H9 (cell line): ENCODE measurements at regions not wholly inside any gene's neighbourhood (a gene's known extent, or its start where the extent isn't known, plus 50 kb on each side); places are given as distances from the start of the nearest gene placed in this dataset.

Source experiments
- DNase-seq: peaks from one replicate; pipeline ENCODE4 v3.0.0-alpha.2; 2017
- H2AFZ ChIP-seq: one replicate; pipeline ENCODE4 v1.6.1; 2013; ENCODE audit warnings: mild to moderate bottlenecking, low read length, control low read depth, moderate library complexity
- H2AK5ac ChIP-seq: 2 replicates; pipeline ENCODE4 v1.6.1; 2013; ENCODE audit warnings: low read length, control low read depth, mixed read lengths; ENCODE audit not compliant: insufficient read length
- H2BK120ac ChIP-seq: one replicate; pipeline ENCODE4 v1.6.1; 2013; ENCODE audit warnings: low read depth, mild to moderate bottlenecking, low read length, control low read depth, inconsistent platforms; ENCODE audit not compliant: poor library complexity, severe bottlenecking
- H2BK12ac ChIP-seq: 2 replicates; pipeline ENCODE4 v1.6.1; 2013; ENCODE audit warnings: low read length, control low read depth, mixed read lengths, low read depth; ENCODE audit not compliant: insufficient read length
- H2BK15ac ChIP-seq: 2 replicates; pipeline ENCODE4 v1.6.1; 2013; ENCODE audit warnings: low read depth, low read length, control low read depth
- H2BK20ac ChIP-seq: one replicate; pipeline ENCODE4 v1.6.1; 2013; ENCODE audit warnings: low read depth, mild to moderate bottlenecking, low read length, control low read depth, inconsistent platforms; ENCODE audit not compliant: poor library complexity, severe bottlenecking
- H2BK5ac ChIP-seq: 2 replicates; pipeline ENCODE4 v1.6.1; 2013; ENCODE audit warnings: low read length, control low read depth, mixed read lengths; ENCODE audit not compliant: insufficient read length
- H3K14ac ChIP-seq: 2 replicates; pipeline ENCODE4 v1.6.1; 2013; ENCODE audit warnings: low read length, control low read depth; ENCODE audit not compliant: insufficient read depth
- H3K18ac ChIP-seq: 2 replicates; pipeline ENCODE4 v1.6.1; 2013; ENCODE audit warnings: low read depth, mild to moderate bottlenecking, mixed read lengths, low read length, control low read depth; ENCODE audit not compliant: insufficient read length
- H3K23ac ChIP-seq: 2 replicates; pipeline ENCODE4 v1.6.1; 2013; ENCODE audit warnings: low read length, control low read depth, mixed read lengths, low read depth; ENCODE audit not compliant: insufficient read length
- H3K23me2 ChIP-seq: 2 replicates; pipeline ENCODE4 v1.6.1; 2013; ENCODE audit warnings: low read depth, mild to moderate bottlenecking, mixed read lengths, low read length, control low read depth; ENCODE audit not compliant: insufficient read length, poor library complexity, severe bottlenecking
- H3K27ac ChIP-seq: 2 replicates; pipeline ENCODE4 v1.5.1; 2013; ENCODE audit warnings: low read length, control low read depth, mixed read lengths, low read depth; ENCODE audit not compliant: insufficient read length
- H3K27me3 ChIP-seq: 2 replicates; pipeline ENCODE4 v1.6.1; 2013; ENCODE audit warnings: low read length, control low read depth, inconsistent platforms; ENCODE audit not compliant: insufficient read depth
- H3K4ac ChIP-seq: 2 replicates; pipeline ENCODE4 v1.6.1; 2013; ENCODE audit warnings: low read depth, mild to moderate bottlenecking, control low read depth, inconsistent platforms, low read length, moderate library complexity
- H3K4me1 ChIP-seq: 2 replicates; pipeline ENCODE4 v1.6.1; 2013; ENCODE audit warnings: low read length, control low read depth, inconsistent platforms; ENCODE audit not compliant: insufficient read depth
- H3K4me2 ChIP-seq: 2 replicates; pipeline ENCODE4 v1.6.1; 2013; ENCODE audit warnings: low read length, control low read depth, mixed read lengths; ENCODE audit not compliant: insufficient read length, insufficient read depth
- H3K56ac ChIP-seq: 2 replicates; pipeline ENCODE4 v1.6.1; 2013; ENCODE audit warnings: low read depth, mild to moderate bottlenecking, mixed read lengths, low read length, control low read depth; ENCODE audit not compliant: insufficient read length
- H3K79me1 ChIP-seq: 2 replicates; pipeline ENCODE4 v1.6.1; 2013; ENCODE audit warnings: low read depth, mild to moderate bottlenecking, moderate library complexity, low read length, control low read depth, inconsistent platforms; ENCODE audit not compliant: insufficient read depth, poor library complexity, severe bottlenecking
- H3K79me2 ChIP-seq: 2 replicates; pipeline ENCODE4 v1.6.1; 2013; ENCODE audit warnings: low read length, control low read depth, inconsistent platforms; ENCODE audit not compliant: insufficient read depth
- H3K9ac ChIP-seq: 2 replicates; pipeline ENCODE4 v1.6.1; 2013; ENCODE audit warnings: low read length, control low read depth, mixed read lengths; ENCODE audit not compliant: insufficient read length; ENCODE audit errors: extremely low read depth
- H3K9me3 ChIP-seq: one replicate; pipeline ENCODE4 v1.6.1; 2013; ENCODE audit warnings: low read depth, low read length, inconsistent platforms; ENCODE audit not compliant: control insufficient read depth
- H3T11ph ChIP-seq: one replicate; pipeline ENCODE4 v1.6.1; 2013; ENCODE audit warnings: mild to moderate bottlenecking, low read length, control low read depth, inconsistent platforms
- H4K20me1 ChIP-seq: one replicate; pipeline ENCODE4 v1.6.1; 2013; ENCODE audit not compliant: control insufficient read depth, insufficient read length, insufficient read depth
- H4K5ac ChIP-seq: 2 replicates; pipeline ENCODE4 v1.6.1; 2013; ENCODE audit warnings: low read depth, mild to moderate bottlenecking, mixed read lengths, low read length, control low read depth; ENCODE audit not compliant: insufficient read length
- H4K8ac ChIP-seq: replicated peaks from 2 replicates; pipeline ENCODE4 v1.6.1; 2013; ENCODE audit warnings: low read length, control low read depth, mixed read lengths, low read depth; ENCODE audit not compliant: insufficient read length
- H4K91ac ChIP-seq: 2 replicates; pipeline ENCODE4 v1.6.1; 2013; ENCODE audit warnings: low read depth, mild to moderate bottlenecking, moderate library complexity, mixed read lengths, low read length, control low read depth; ENCODE audit not compliant: insufficient read length
- H3K27ac Mint-ChIP-seq, 3 experiments: 2 replicates in 2 of 3; 3 replicates in 1 of 3; pipeline ENCODE4 v1.8.0; 2020 to 2021; ENCODE audit warnings: mixed read lengths in 3 of 3, mild to moderate bottlenecking in 1 of 3, moderate library complexity in 1 of 3
- H3K27me3 Mint-ChIP-seq: 2 replicates; pipeline ENCODE4 v1.8.0; 2021; ENCODE audit warnings: low read depth, mild to moderate bottlenecking, moderate library complexity, mixed read lengths
- H3K36me3 Mint-ChIP-seq, 3 experiments: 2 replicates in 2 of 3; 3 replicates in 1 of 3; pipeline ENCODE4 v1.8.0; 2020 to 2021; ENCODE audit warnings: low read depth in 3 of 3, mixed read lengths in 3 of 3; ENCODE audit not compliant: insufficient read depth in 1 of 3
- H3K4me1 Mint-ChIP-seq, 2 experiments: 2 replicates each; pipeline ENCODE4 v1.8.0; 2020; ENCODE audit warnings: mixed read lengths in 2 of 2
- H3K4me3 Mint-ChIP-seq, 2 experiments: 2 replicates in 1 of 2; 3 replicates in 1 of 2; pipeline ENCODE4 v1.8.0; 2020 to 2021; ENCODE audit warnings: mild to moderate bottlenecking in 2 of 2, mixed read lengths in 2 of 2, moderate library complexity in 1 of 2
- H3K9me3 Mint-ChIP-seq, 2 experiments: 2 replicates in 1 of 2; 3 replicates in 1 of 2; pipeline ENCODE4 v1.8.0; 2020; ENCODE audit warnings: mild to moderate bottlenecking in 2 of 2, mixed read lengths in 2 of 2, moderate library complexity in 1 of 2
- CTCF ChIP-seq: fragments of 200-600 bp; sonication (generic); conservative IDR thresholded peaks from 3 replicates; pipeline ENCODE4 v1.8.0; 2021; ENCODE audit warnings: antibody characterized with exemption, mild to moderate bottlenecking
- WGBS: extraction: QIAGEN DNeasy Blood & Tissue Kit; methylation state at CpG from one replicate; pipeline ENCODE4 v1.1.7; 2013; ENCODE audit warnings: missing lambda C conversion rate, low lambda C conversion rate, mixed read lengths; ENCODE audit not compliant: insufficient read length; ENCODE audit errors: extremely low coverage; 5-methylcytosine and 5-hydroxymethylcytosine counted together

DNA sequence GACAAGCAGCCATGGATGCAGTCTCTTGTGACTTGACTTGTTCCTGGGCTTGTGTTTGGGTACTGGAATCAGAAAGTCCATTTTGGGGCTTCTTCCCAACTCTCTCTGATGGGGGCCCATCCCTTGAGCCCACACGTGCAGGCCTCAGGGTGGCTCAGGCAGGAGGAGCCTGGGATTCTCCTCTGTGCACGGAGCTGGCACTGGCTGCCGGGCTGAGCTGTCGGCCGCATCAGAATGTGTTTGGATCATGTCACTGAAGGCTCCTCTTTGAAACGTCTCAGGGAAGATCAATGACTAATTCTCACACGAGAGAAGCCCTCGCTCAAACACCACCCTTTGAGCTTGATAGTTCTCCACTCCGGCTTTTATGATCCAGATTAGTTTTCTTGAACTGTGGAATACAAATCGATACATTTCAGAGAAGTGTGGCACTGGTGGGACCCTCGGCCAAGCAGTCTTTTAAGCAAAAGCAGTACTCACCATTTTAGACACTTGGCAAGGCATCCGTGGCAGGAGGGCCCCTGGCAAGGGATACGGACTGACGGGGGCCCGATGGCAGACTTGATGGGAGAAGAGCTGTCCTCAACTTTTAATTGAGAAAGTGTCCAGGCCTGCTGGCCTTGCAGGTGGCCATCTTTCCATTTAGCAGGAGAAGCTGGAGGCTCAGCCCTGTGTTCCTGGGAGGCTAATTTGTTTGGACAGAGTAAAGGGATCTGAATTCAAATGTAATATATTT lies 220.7 kb upstream of the C1orf174 start:
- peaks cover 8% of the 10 kb centered on the region for H3K27me3 Mint-ChIP-seq
- TF ChIP-seq CTCF: no peak
- WGBS: no CpG with 5 or more reads among the region's 15 CpGs

More for the DNA sequence above, 220.7 kb upstream of the C1orf174 start:
- Histone ChIP-seq H2BK5ac (no peak overlapping the region), H3K27ac (no peak overlapping the region), H3K23me2 (no peaks in the 10 kb centered on the region), H2AFZ (no peak overlapping the region), H3K4me1 (no peaks in the 10 kb centered on the region), H2BK15ac (no peak overlapping the region), H2BK20ac (no peak overlapping the region), H4K5ac (no peak overlapping the region), H3K27me3 (no peaks in the 10 kb centered on the region), H4K8ac (no peak overlapping the region), H4K91ac (no peak overlapping the region), H3K4ac (no peak overlapping the region), H3K9me3 (no peaks in the 10 kb centered on the region), H3K79me1 (no peaks in the 10 kb centered on the region), H3K23ac (no peak overlapping the region), H3K79me2 (no peaks in the 10 kb centered on the region), H4K20me1 (no peaks in the 10 kb centered on the region), H3K9ac (no peak overlapping the region), H3K14ac (no peak overlapping the region), H3T11ph (no peak overlapping the region), H3K4me2 (no peak overlapping the region), H2AK5ac (no peak overlapping the region), H3K56ac (no peak overlapping the region), H2BK12ac (no peak overlapping the region), H3K18ac (no peak overlapping the region), H2BK120ac (no peak overlapping the region)
- no peaks in the 10 kb centered on the region; a peak in 1 of 5 replicates for H3K9me3 Mint-ChIP-seq
- no peaks in the 10 kb centered on the region for H3K36me3 Mint-ChIP-seq
- no peak overlapping the region for H3K4me3 Mint-ChIP-seq
- H3K27ac Mint-ChIP-seq: no peak overlapping the region
- H3K4me1 Mint-ChIP-seq: peaks cover 17 to 27% of the 10 kb centered on the region in 2 experiments
- DNase-seq: no peak
